HS-5 (cell line): ENCODE measurements at regions not wholly inside any gene's neighbourhood (a gene's known extent, or its start where the extent isn't known, plus 50 kb on each side); places are given as distances from the start of the nearest gene placed in this dataset.

ENCODE experiments used
- DNase-seq: peaks from one replicate; pipeline ENCODE4 v3.0.0-alpha.2; 2012; ENCODE audit warnings: low read depth

DNA sequence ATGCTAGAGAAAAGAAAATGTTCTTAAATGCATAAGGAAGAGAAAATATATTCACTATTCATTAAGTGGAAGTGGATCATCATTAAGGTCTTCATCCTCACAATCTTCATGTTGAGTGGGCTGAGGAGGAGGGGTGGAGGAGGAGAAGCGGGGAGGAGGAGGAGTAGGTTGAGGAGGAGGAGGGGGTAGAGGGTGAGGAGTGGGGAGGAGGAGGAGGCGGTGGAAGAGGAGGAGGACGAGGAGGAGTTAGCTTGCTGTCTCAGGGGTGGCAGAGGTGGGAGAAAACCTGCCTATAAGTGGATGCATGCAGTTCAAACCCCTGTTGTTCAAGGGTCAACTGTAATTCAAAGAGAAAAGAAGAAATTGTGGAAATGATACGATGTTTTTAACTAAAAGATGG is 71.6 kb downstream of the MYEOV start:
- no peak for DNase-seq

DNA sequence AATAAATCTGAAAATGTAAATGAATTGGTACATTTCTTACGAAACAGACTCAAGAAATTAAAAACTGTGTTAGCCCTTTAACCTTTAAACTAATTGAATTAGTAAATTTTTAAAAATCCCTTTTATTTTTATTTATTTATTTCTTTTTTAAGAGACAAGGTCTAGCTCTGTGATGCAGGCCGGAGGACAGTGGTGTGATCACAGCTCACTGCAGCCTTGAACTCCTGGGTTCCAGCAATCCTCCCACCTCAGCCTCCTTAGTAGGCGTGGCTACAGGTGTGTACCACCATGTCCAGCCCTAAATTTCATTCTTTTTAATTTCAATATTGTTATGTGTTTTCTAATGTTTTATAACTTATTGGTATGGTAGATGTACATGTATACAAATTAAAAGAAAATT is 72.6 kb downstream of the MYEOV start:
- no peak for DNase-seq

DNA sequence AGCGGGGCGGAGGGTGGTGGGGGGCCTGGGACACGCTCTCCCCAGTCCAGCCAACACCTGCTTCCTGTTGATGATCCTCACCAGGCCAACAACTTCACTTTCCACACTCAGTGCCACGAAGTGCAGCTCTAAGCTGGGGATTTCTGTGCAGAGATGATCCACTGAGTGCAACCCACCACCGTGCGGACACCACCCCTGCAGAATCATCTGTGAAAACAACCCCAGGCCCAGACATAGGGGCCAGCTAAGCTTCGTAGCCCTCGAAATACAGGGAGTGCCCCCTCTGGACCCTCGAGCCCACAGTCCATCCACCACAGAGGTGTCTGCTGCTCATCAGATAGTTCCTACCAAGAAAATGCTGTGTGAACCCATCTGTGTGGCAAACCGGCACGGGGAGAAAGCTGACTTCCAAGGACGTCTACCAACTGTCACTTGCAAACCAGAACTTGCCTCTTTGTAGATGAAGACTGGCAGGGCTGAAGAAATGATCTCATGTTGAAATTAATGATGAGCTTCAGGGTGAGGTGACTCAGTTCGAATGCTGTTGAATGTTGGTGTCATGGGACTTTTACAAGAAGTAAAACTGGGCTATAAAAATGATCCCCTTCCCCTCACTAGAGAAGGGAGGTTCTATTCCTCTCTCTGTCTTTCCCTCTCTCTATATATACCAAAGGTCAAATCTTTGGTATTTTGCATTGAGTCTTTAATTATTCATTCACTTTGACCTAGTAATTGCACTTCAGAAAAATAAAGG is 73.4 kb downstream of the MYEOV start:
- no peak for DNase-seq

DNA sequence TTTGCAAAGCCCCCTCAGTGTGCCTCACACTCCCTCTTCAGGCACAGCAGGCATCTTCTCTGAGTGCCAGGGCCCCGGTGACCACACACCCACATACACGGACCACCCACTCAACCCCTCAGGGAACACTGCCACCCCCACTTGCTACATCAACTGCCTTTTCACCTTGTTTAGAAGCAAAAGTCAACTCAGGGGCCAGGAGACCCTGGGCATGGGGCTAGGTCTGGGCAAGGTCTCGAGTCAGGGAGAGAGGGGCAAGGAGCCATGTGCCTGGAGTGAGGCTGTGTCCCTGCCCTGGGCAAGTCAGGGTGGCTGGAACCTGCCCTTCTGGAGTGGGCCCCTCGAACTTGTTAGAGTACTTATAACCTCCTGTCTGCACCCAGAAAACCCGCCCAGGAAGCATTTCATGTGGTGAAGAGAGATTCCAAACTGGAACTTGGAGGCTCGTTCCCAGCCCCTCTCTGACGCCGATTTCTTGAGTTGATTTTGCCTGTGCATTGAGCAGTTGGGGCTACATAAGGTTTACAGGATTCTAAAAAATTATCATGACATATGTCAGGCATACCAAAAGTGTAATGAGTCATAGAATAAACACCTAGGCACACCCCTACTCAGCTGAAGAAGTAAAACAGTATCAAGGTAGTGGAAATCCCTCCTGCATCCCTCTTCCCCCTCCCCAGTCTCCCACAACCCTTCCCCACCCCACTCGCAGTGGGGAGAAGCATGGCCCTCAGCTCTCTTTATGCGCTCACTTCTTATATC is 74.3 kb downstream of the MYEOV start:
- DNase-seq = no peak

DNA sequence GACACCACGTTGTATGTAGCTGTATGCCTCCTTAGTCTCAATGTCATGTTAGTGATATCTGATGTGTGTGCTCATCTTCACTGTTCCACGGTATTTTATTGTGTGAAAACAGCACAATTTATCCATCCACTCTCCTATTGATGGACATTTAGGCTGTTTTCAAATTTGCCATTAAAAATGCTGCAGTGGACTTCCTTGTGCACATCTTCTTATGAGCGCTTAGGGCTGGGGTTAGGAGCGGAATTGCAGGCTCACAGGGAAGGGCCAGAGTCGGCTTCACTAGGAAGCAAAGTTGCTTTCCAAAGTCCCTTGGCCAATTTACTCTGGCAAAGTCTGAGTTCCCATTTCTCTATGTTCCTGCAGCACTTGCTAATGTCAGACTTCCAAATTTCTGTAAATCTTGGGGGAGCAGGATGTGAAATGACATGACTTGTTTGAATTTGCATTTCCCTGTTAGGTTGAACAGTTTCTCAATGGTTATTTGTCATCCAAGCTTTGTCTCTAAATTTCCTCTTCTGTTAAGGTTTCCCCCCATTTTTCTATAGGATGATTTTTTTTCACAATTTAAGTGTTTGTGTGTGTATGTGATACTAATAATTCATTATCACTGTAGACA is 75.4 kb downstream of the MYEOV start:
- DNase-seq = no peak

DNA sequence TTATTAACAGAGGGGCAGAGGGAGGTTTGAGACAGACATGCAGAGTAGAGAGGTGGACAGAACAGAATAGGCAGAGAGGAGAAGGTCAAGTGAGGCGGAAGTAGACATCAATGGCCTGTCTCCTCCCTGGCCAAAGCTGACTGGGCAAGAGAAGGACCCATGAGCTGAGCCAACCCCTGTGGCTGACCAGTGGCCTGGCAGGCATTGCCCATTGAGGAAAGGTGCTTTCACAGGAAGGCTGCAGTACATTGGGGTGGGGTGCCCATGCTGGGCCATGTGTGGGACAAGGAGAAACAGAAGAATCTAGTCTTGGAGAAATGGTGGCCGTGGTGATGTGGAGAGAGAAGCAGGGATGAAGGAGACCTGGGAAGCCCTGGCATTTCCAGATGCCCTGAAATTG is 76.0 kb downstream of the MYEOV start:
- DNase-seq = no peak

DNA sequence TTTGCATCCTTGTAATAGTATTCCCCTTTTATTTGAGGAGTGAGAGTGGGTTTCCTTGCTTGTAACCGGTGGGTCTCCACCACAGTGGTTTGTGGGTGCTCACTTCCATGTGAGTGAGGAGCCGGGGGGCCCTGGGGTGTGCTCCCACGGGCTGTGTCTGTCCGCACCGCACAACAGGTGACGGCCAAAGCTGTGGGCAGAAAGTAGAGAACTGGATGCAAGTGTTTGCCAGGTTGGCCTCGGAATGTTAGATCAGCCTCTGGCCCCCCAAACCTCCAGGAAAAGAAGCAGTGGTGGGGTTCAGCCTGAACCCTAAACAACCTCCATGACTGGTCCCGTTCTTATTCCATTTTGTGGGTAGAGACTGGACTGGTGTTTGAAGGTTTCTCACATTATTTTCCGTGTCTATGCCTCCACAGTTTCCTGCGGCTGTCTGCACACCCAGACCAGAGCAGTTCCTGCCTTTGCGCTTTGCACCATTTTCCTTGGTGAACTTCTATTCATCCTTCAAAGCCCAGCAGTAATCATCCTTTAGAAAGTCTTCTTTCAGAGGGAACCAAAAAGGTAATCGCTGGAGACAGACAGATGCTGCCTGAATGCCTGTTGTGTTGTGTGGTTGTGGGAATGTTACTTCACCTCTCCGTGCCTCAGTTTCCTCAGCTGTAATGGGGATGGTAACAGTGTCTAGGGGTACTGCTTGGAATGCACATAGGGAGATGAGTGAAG is 77.2 kb downstream of the MYEOV start:
- DNase-seq = no peak

DNA sequence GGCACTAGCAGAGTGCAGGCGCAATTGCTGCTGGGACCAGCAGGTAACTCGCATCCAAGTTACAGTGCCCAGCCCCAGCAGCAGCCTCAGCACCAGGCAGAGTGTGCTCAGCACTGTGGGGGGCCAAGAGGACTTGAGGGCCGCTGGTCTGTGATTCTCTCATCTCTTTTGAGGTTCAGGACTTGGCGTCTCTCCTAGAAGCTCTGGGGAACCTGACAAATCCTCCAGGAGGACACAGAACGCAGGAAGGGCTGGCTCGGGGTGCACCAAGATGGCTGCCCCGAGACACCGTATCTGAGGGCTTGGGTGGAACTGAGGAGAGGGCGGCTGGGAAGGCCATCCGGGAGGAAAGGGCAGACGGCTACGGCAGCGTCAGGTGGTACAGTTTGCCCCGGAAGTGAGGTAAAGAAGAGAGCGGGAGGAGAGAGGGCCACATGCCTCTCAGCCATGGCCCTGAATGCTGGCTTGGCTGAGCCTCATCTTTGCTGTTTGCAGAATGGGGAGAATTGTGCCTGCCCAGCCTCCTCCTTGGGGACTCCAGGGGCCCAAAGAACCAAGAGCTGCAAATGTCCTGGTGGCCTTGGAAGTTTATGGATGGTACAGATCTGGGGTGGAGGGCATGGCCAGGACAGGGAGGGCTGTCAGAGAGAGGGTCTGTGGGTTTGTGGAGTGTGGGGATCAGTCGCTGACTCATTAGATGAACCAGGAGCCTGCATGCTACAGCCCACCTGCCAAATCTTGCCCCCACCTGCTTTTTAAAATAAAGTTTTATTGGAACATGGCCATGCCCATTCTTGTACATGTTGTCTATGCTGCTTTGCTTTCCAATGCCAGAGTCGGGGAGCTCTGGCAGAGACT is 78.0 kb downstream of the MYEOV start:
- no peak for DNase-seq

DNA sequence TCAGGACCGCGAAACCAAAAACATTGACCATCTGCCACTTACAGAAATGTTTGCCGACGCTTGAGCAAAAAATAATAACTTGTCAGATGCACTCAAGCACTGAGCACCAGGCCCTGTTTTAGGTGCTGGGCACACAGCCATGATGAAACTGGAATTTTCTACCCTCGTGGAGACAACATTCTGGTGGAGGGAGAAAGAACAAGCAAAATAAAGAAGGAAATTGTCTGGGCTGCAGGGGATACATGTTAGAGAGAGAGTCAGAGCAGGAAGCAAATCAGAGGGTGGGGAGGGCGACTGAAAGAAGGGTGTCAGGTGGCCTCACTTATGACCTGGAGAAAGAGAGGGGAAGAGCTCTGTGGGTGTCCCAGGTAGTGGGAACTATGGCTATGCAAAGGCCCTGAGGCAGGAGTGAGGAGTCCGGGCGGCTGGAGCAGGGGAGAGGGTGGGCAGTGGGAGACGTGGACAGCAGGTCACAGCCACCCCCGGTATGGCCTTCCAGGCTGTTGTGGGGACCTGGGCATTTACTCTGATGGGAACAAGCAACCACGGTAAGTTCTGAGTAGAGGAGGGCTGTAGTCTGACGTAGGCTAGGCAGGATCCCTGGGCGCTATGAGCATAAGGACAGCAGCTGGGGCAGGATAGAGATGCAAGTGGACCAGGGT is 78.8 kb downstream of the MYEOV start:
- DNase-seq = no peak

DNA sequence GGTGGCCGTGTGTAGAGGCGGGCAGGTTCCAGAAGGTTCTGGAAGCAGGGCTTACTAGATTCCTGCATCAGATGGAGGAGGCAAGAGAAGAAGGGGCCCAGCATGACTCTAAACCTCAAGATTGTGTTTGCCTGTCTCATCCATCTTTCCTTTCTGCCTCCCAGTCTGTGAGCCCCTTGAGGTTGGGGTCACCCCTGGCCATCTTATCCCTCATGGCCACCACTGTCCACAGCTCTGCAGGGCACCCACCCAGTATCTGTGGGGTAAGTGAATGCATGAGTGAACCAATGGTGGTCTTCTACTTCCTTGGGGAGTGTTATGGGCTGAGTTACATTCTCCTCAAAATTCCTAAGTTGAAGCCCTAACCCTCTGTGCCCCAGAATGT is 79.3 kb downstream of the MYEOV start:
- DNase-seq = no peak

DNA sequence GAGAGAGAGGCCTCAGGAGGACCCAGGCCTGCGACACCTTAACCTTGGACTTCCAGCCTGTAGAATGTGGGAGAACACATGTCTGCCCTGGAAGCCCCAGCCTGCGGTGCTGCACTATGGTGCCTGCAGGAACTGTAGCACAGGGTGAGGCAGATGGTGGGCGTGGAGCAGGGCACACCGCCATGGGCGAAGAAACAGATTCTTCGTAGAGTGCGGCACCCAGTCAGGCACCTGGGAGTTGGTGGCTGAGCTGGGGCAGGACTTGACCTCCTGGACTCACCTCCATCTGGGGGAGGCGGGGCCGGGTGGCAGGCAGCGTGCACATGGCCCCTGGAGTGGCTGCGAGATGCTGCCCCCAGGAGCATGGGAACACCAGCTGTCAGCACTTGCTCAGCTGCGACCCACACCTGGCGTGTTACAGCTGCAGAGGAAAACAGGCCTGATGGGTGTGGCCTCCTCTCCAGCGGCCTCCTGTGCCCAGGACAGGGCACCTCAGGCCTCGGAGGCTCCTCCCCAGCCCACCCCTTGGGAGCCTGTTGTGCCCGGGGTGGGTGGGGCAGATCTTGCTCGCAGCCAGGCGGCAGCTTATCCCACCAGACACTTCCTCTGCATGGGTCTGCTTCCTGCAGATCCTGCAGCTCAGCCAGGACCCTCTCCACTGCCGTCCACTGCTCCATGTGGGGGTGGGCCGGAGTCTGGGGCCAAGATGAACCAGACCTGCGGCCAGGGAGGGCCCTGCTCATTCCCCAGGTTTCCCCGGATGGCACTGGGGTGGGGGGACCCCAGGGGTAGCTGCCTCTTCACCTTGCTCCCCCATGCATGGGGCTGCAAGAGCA is 80.4 kb downstream of the MYEOV start:
- no peak for DNase-seq

DNA sequence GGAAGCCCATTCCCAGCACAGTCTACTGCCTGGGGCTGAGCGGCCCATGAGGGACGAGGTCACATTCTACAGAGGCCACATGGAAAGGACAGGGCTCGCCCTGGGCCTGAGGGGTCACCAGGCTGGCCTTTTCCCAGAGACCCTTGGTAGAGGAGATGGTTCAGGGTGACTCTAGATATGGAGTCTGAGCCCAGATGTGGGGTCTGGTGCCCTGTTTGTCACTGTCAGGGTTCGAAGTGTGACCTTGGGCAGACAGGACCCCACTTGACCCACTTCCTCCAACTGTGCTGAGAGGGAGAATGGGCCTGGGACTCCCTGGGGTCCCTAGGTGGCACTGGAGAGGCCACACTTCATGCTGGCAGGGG is 81.0 kb downstream of the MYEOV start:
- DNase-seq = no peak

DNA sequence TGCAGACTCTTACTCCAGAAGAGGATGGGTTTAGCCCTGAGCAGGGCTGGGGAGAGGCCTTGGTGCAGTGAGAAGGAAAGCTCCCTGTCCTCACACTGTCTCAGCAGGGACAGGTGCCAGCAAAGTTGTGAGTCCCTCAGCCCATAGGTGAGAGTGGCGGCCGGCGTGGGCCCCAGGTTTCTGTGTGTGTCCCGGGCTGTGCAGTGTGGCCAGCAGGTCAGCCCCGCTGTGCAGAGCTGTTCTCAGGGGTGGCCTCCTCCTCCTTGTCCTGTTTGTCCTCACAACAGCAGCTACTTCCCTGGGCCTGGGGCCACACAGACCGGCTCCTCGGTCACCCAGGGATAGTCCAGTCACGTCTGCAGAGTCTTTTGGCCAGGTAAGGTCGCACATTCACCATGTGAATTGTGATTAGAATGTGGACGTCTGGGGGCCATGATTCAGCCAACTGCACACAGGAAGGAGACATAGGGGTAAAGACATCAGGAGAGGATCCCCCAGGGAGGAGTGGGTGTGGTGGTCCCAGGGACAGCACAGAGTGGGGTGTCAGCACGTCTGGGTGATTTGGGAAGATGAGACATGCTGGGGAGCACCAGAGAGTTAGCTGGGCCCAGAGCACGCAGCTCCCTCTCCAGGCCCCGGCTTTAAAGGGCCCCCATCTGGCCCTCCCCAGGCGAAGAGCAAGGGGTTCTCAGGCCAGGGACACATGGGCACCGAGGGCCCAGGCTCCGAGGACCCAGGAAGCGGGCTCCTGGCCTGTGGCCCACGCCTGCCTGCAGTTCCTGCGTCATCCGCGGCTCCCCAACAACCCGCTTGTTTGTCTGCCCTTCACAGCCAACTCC is 81.6 kb downstream of the MYEOV start:
- no peak for DNase-seq

DNA sequence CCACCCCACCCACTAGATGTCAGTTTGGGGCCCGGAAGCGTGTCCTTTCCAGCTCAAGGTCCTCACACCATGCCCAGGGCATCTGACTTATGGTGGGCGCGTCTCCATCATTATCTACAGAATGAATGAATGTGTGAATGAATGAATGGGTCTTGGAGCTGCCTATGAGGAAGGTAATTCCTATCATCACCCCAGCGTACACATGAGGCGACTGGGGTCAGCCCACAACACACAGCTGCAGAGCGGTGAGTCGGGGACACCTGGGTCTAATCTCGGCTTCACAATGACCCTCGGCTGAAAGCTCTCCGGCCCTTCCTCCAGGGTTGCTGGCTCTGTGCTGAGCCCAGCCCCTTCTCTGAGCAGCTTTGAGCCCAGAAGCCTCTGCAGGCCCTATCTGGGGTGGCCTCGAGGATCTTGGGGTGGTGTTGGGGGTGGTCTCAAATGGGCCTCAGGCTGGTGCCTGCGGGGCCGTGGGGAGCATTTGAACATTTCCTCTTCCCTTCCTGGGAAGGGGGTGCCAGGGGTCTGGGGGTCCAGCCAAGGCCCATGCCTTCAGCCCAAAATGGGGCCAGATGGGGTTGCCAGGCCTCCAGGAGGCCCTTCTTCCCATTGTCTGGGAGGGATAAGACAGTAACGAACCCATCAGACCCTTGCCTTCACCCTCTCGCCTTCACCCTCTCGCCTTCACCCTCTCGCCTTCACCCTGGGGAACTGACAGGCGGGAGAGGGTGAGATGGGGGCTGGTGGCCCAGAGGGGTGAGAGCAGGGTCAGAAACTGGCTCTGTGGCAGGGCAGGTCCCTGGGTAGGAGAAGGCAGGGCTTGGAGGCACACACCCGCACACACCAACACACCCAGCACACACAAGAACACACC is 82.4 kb downstream of the MYEOV start:
- no peak for DNase-seq

DNA sequence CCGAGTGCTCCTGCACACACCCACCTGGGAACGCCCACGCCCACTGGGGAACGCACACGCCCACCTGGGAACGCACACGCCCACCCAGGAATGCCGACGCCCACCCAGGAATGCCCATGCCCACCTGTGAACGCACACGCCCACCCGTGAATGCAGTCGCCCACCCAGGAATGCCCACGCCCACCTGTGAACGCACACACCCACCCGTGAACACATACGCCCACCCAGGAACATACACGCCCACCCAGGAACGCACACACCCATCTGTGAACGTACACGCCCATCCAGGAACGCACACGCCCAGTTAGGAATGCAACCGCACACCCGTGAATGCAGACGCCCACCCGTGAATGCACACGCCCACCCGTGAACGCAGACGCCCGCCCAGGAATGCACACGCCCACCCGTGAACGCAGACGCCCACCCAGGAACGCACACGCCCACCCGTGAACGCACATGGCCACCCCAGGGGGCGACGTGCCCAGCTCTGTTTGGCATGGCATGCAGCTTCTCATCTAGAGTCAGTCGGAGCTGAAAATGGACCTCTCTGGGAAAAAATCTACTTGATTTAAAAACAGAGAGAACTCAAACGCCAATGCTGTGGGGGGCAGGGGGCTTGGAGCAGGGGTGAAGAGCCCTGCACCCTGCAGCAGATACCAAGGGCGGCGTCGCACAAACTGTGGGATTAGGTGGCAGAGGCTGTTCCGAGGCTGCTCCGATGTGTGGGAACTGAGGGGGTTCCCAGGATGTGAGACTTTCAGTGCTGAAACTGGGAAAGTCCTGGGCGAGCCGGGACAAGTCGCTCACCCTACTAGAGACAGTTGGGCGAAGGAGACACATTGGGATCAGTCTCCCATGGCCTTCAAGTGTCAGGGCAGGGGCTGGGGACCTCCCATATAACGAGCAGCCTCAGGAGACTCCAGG is 83.3 kb downstream of the MYEOV start:
- no peak for DNase-seq

DNA sequence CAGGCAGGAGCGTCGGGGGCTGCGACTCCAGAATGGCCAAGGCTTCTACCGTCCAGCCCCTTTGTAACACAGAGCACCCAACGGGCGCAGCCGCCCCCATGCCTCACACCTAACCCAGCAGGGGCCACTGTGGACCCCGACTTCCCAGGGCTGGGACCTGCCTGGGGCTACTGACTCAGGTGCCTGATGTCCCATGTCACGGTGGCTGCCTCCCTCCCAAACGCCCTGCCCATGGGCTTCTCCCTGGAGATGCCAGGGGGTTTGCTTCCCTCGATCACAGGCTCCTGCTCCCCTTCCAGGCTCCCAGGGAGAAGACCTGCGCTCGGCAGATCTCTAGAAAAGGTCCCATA is 84.0 kb downstream of the MYEOV start:
- no peak for DNase-seq
